RWPE1 (cell line): ENCODE measurements at regions not wholly inside any gene's neighbourhood (a gene's known extent, or its start where the extent isn't known, plus 50 kb on each side); places are given as distances from the start of the nearest gene placed in this dataset.

Source experiments
- CTCF ChIA-PET: fragments of 350-600 bp; sonication (Branson Sonifier 250); formaldehyde crosslinking; extraction: SDS; loops from one replicate; lab custom pipeline; 2021; lab: Yijun Ruan, JAX
- POLR2A ChIA-PET: fragments of 400-600 bp; formaldehyde crosslinking; extraction: SDS; loops from one replicate; lab custom pipeline; 2020; ENCODE audit warnings: antibody characterized with exemption; ENCODE audit not compliant: low non-redundant PET; lab: Yijun Ruan, JAX
- DNase-seq: peaks from one replicate; pipeline ENCODE4 v3.0.0; 2012; ENCODE audit warnings: low spot score
- H3K27ac ChIP-seq: fragments of 450-650 bp; 2 replicates; pipeline ENCODE4 v1.5.1; 2017
- CTCF ChIP-seq: fragments of 450-650 bp; conservative IDR thresholded peaks from 2 replicates; pipeline ENCODE4 v1.5.1; 2017; ENCODE audit warnings: low read depth, mild to moderate bottlenecking

GRCh38 chr5:175811589-175811988 is 59.8 kb upstream of the CPLX2 start:
- DNase-seq: no peak
- POLR2A ChIA-PET: no interaction called here
- H3K27ac ChIP-seq: no peak overlapping the region
- CTCF ChIA-PET: no interaction called here
- TF ChIP-seq CTCF: no peak

GRCh38 chr5:175813943-175814630 is 57.3 kb upstream of the CPLX2 start:
- peak; percentile 65 for DNase-seq
- H3K27ac ChIP-seq: peak overlapping the region; percentile 78
- ChIA-PET POLR2A (no interaction called here), CTCF (interaction anchor here (0.9 kb wide), 1 partner anchor 17 kb away, joined by 4 read pairs; no protein-coding TSS in a partner anchor)
- no peak for TF ChIP-seq CTCF

GRCh38 chr5:175814691-175815090 is 56.7 kb upstream of the CPLX2 start:
- POLR2A ChIA-PET: no interaction called here
- H3K27ac ChIP-seq: peak overlapping the region; percentile 78
- CTCF ChIA-PET: interaction anchor here (0.7 to 0.9 kb wide), 2 partner anchors 18 to 284 kb away, joined by 4 to 6 read pairs; no protein-coding TSS in a partner anchor
- DNase-seq: peak; percentile 95
- TF ChIP-seq CTCF: no peak

- H3K27ac ChIP-seq: peak overlapping the region; percentile 78
- POLR2A ChIA-PET: no interaction called here
- DNase-seq: no peak
- CTCF ChIA-PET: interaction anchor here (0.7 to 0.9 kb wide), 2 partner anchors 19 to 285 kb away, joined by 4 to 6 read pairs; no protein-coding TSS in a partner anchor
- no peak for TF ChIP-seq CTCF
These were observed 56.1 kb upstream of the CPLX2 start for GRCh38 chr5:175815126-175815913.

GRCh38 chr5:175816348-175816747 is 55.0 kb upstream of the CPLX2 start:
- H3K27ac ChIP-seq: peak overlapping the region; percentile 54
- POLR2A ChIA-PET: no interaction called here
- DNase-seq: peak; percentile 73
- CTCF ChIA-PET: no interaction called here
- TF ChIP-seq CTCF: no peak

- ChIA-PET CTCF (no interaction called here), POLR2A (no interaction called here)
- TF ChIP-seq CTCF: no peak
- no peak for DNase-seq
- H3K27ac ChIP-seq: no peak overlapping the region
These were observed 52.3 kb upstream of the CPLX2 start for GRCh38 chr5:175819090-175819425.
